ENCODE measurements at regions not wholly inside any gene's neighbourhood (a gene's known extent, or its start where the extent isn't known, plus 50 kb on each side); places are given as distances from the start of the nearest gene placed in this dataset.
"Not testable (repeated sequence)": the region's sequence is repeated elsewhere in the genome, so short reads cannot be mapped to it uniquely, and the experiment has no call there.

GRCh38 chr5:50558640-50559039 lies 107.8 kb upstream of the PARP8 start:
- TF ChIP-seq, protein P1, sequence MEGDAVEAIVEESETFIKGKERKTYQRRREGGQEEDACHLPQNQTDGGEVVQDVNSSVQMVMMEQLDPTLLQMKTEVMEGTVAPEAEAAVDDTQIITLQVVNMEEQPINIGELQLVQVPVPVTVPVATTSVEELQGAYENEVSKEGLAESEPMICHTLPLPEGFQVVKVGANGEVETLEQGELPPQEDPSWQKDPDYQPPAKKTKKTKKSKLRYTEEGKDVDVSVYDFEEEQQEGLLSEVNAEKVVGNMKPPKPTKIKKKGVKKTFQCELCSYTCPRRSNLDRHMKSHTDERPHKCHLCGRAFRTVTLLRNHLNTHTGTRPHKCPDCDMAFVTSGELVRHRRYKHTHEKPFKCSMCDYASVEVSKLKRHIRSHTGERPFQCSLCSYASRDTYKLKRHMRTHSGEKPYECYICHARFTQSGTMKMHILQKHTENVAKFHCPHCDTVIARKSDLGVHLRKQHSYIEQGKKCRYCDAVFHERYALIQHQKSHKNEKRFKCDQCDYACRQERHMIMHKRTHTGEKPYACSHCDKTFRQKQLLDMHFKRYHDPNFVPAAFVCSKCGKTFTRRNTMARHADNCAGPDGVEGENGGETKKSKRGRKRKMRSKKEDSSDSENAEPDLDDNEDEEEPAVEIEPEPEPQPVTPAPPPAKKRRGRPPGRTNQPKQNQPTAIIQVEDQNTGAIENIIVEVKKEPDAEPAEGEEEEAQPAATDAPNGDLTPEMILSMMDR (IDR thresholded peaks at IDR 0.05): not testable (repeated sequence)
- TF ChIP-seq ZFX (IDR thresholded peaks at IDR 0.05; ENCODE audit: borderline replicate concordance): not testable (repeated sequence)
